Germinal center (tissue), 1 donor: ENCODE measurements at regions not wholly inside any gene's neighbourhood (a gene's known extent, or its start where the extent isn't known, plus 50 kb on each side); places are given as distances from the start of the nearest gene placed in this dataset.

Source experiments
- DNase-seq: peaks from one replicate; pipeline ENCODE4 v3.0.0; 2012; ENCODE audit warnings: mixed read lengths, low spot score

DNA sequence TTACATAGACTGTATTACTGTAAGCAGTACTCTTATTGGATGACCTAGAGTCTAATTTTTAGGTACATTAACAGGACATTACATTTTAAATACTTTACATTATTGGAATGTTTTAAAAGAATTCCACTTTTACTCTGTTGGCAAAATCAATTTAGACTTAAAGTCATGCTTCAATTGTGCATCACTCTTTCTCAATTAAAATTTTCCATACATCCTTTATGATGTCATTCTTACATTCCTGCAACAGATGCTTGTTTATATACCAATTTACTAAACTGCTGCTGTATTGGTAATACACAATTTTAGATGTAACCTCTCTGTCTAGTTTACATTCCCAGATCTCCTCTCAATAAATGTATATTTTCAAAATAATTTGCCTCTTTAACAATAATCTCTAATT is 440.1 kb downstream of the ZEB2 start:
- no peak for DNase-seq

GRCh38 chr2:144078802-144079724 is 440.9 kb downstream of the ZEB2 start:
- no peak for DNase-seq

DNA sequence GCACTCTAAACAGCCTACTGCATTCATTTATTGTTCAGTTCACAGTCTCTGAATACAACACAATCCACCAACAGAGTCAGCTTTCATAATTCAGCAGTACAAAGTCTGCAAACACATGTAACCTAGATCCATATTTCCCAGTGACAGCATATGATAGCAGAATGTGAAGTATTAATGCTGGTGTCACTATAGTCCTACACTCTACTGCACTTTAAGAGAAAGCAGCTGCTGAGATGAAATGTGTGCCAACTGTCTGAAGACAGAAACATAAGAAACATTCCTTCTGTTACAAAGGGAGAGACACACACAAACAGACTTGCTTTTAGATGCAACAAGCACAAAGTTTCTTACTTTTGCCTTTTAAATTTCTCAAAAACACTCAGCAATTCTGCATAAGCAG is 441.8 kb downstream of the ZEB2 start:
- DNase-seq: no peak

DNA sequence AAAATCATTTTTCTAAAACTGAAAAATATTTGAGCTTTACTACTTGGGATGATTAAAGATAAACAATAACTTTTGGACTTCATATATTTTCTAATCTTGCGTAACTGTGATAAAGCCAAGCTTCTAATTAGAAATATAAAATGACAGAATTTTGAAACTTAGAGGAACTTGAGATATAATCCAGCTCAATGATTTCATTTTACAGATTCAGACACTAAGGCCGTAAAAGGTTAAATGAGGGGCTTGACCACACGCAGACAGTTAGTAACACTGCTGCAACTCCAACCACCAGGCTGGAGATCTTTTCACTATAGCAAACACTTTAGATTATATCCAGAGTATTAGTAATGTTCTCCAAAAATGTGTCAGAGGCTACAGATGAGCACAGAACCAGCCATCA is 445.5 kb downstream of the ZEB2 start:
- no peak for DNase-seq

- no peak for DNase-seq
These were observed 448.5 kb downstream of the ZEB2 start for GRCh38 chr2:144071461-144071860.

DNA sequence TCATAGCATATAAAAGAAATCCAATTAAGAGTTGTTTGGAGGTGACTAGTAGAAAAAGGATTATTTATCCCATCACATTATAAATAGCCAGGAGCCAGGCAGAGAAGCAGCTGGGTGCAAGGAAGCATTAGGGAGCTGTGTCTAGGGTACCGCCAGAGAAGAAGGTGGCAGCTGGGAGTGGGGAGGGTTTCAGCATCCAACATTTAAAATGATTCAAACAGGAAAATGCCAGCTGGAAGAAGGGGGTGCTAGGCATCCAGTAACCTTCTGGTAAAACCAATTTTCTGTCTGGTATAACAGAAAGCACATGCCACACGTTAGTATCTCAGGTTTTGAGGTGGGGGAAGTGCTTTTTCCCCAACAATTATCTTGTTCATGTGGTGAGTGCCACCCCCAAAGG is 452.4 kb downstream of the ZEB2 start:
- no peak for DNase-seq

DNA sequence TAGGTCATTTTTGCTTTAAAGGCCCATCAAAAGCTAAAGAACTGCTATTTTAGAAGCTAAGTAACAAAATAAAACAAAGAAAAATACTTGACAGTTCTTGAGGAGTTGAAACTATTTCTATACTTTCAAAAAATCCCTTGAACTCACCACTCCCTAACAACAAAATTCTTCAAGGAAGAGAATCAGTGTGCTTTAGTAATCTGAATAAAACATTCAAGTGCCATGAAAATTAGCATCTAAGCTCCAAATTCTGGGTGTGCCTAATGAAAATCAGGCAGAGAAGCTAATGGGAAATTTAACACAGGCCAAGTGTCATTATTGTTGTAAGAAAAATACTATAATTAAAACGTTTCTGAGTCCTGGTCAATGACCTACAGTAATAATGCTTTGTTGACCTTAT is 456.3 kb downstream of the ZEB2 start:
- no peak for DNase-seq

DNA sequence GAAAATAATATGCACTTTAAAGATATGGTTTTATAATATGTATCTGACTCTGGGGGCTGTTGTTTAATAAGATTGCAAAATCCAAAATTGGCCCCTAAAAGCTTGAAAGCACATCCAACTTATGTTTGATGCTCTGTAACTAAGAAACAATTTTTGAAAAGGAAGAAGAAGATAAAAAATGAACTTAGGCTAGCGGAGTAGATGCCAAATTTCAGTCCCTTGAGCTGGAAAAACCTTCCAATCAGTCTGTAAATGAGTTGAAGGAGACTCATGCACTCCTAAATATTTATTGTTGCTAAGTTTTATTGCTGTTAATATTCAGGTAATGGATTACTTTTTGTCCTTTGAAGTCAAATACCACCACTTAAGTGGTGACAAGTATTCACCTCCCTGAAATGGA is 465.0 kb downstream of the ZEB2 start:
- no peak for DNase-seq

DNA sequence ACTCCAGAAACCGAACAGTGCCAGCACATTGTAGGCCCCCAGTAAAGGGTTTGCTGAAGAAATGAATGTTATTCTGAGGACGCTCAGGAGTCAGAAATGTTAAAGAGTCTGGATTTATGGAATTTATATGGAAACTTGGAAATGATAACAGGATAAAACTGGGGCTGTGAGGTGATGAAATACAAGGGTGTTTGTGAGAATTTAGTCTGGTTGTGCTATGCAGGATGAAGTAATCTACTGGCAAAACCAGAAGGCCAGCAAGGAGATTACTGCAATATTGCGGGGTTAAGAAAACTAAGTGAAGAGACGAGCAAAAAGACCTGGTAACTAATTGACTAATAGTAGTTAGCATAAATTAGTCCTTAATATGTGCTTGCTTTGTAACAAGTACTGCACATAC is 467.8 kb downstream of the ZEB2 start:
- no peak for DNase-seq

DNA sequence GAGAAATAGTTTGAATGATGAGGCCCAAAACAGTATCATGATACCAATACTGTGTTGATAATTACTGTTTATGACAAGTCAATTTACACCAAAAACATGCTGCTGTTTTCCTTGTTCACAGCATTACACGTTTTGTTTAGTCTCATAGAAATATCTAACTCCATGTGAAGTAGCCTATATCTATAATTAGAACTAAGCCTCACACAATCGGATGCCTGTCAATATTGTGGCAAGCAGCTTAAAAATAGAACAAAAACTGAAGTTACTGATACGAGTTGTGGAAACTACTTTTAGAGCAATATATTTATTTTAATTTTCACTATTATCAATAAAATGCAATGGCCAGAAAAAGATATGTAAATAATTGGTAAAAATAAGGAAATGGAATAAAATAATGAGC is 470.8 kb downstream of the ZEB2 start:
- no peak for DNase-seq

DNA sequence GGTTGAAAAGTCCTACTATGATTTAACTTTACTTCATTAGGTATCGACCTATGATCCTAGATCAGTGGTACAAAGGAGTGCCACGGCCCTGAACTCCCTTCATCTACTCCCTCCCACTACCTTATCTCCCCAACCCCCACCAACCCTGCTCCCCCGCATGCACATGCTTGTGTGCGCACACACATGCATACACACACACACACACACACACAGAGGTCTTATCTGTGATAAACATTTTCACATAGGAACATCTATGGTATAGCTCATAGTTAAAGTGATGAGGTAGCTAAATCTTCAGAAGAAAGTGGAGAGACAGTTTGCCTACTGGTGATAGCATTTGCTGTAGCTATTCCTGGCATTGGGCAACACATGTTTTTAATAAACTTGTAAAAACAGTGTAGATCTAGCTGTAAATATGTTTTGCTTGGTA is 471.3 kb downstream of the ZEB2 start:
- DNase-seq: no peak

DNA sequence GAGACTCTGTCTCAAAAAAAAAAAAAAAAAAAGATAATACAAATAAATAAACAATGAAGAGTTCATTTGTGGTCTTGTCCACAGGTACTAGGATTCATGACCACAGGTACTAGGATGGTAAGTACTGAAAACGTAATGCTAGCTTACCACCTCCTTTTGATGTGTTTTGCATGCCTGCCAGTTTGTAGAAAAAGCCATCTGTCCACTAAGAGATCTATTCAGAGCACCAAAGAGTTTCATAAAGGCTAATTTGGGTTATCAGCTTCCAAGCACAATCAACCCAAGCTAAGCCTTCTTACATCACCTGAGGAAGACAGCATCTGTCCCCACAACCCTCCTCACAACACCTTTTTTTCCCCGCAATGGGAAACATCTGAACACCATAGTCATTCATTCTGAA is 477.2 kb downstream of the ZEB2 start:
- DNase-seq: no peak

GRCh38 chr2:144041612-144042011 is 478.3 kb downstream of the ZEB2 start:
- no peak for DNase-seq

- no peak for DNase-seq
These were observed 479.1 kb downstream of the ZEB2 start for GRCh38 chr2:144040834-144041233.

DNA sequence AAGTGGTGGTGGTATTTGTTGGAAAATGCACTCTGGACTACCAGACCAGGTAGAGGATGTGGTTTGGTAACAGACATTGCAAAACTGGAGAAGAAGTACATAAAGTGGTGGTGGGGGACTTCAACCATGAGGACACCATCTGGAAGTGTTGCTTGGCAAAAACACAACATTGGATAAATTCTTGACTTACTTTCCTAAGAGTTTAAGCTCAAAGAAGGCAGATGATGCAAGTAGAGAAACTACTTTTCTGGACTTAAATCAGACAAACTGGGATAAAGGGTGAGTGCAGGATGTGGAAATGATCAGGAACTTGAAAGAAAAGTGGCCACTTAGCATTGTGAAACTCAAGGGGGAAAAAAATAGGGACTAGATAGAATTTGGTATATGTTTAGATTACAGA is 487.4 kb downstream of the ZEB2 start:
- no peak for DNase-seq

DNA sequence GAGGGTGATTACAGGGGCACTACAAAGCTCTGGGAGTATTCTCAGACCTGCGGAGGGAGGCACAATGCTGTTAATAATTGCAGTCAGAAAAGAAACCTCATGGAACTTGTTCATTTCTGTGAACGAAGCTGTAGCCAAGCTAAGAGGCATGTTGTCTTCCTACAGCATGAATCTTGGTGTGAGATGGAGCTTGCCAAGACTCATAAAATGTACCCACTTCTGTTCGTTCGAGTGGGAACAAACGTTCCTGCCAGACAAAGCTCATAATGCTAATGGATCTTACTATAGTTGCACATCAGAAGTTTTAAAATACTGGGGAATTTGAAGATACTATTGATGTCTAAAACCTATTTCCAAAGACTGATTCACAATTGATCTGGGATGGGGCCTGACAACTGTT is 489.1 kb downstream of the ZEB2 start:
- DNase-seq: no peak

DNA sequence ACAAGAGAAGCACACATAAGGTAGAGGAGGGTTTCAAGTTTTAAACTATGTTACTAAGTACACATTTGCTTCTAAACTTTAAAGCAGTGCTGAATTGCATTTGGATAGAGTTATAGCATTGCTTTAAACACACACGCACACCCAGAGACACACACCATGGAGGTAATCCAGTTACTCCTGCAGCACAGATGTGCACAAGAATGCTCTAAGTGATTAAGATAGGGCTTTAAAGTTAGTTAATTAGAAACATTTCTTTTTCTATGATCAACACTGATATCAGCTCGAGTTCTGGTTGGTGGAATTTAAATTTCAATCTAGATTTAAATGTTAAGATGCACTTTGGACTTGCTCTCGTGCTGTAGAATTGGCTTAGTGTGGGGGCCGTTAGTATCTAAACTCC is 492.3 kb downstream of the ZEB2 start:
- no peak for DNase-seq

DNA sequence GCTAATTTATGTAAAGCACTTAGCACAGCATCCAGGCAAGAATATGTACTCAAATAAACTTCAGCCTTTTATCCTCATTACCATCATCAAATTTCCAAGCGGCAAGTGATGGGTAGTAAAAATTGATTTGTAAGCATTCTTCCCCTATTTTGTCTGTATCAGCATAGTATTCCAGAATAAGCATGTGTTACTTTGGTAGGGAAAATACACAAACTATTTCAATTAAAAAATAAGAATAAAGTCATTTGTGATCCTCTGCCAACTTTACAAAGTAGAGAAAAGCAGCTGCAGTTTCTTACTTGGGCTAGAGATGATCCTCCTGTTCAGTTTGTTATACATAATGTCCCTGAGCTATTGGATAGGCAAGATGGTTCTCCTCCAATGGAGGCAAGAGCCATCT is 493.2 kb downstream of the ZEB2 start:
- DNase-seq: no peak

GRCh38 chr2:144020047-144020446 is 499.9 kb downstream of the ZEB2 start:
- no peak for DNase-seq

- DNase-seq: no peak
These were observed 504.2 kb downstream of the ZEB2 start for GRCh38 chr2:144015655-144016245.

- no peak for DNase-seq
These were observed 504.9 kb downstream of the ZEB2 start for GRCh38 chr2:144015036-144015435.

GRCh38 chr2:144014103-144014502 is 505.8 kb downstream of the ZEB2 start:
- no peak for DNase-seq

- DNase-seq: no peak
These were observed 507.6 kb downstream of the ZEB2 start for GRCh38 chr2:144012304-144012703.

DNA sequence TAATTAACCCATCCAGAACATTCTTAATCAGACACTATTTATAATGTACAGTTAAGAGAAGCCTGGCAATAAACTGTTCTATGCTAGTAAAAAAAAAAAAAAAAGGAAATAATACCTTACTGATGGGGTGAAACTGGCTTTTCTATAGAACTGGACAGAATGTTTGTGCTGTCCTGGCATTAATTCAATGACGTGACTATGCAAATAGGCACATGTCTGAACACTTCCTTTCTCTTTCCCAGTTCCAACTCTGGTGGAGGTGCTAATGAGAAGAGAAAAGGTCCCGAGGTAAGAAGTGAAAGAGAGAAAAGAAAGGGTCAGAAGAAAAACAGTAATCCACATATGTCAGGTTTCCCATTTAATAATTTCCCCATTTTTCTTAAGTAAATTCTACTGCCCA is 508.4 kb downstream of the ZEB2 start:
- no peak for DNase-seq
